ENCODE measurements at regions not wholly inside any gene's neighbourhood (a gene's known extent, or its start where the extent isn't known, plus 50 kb on each side); places are given as distances from the start of the nearest gene placed in this dataset.

GRCh38 chr9:13446938-13447842 lies 167.7 kb upstream of the MPDZ start:
- Histone ChIP-seq H4K20me1 (ENCODE audit: insufficient read depth, low read length) (no peaks in the 10 kb centered on the region), H3K9me2 (ENCODE audit: low read depth, low read length) (no peaks in the 10 kb centered on the region), H3K4me2 (ENCODE audit: low read length) (no peak overlapping the region), H3K4me3 (ENCODE audit: low read depth, low read length, poor library complexity, severe bottlenecking) (no peak overlapping the region), H2AFZ (ENCODE audit: low read length) (no peak overlapping the region), H3K9ac (ENCODE audit: low read length) (no peak overlapping the region), H3K36me3 (ENCODE audit: insufficient read depth, low read length) (no peaks in the 10 kb centered on the region), H3K9me3 (ENCODE audit: low read length) (no peaks in the 10 kb centered on the region), H3K79me2 (ENCODE audit: insufficient read depth, low read length) (no peaks in the 10 kb centered on the region), H3K27ac (ENCODE audit: low read depth, low read length, poor library complexity, severe bottlenecking) (no peak overlapping the region), H3K27me3 (ENCODE audit: insufficient read depth, low read length) (no peaks in the 10 kb centered on the region), H3K4me1 (ENCODE audit: insufficient read depth, low read length, severe bottlenecking) (no peaks in the 10 kb centered on the region), H3F3A (ENCODE audit: insufficient read depth, low read length) (no peaks in the 10 kb centered on the region)
- no peak for TF ChIP-seq EZH2 (IDR thresholded peaks at IDR 0.05; ENCODE audit: borderline replicate concordance, low read length)
- no peak for TF ChIP-seq CTCF (IDR thresholded peaks at IDR 0.05; ENCODE audit: low read length)

- Histone ChIP-seq H2AFZ (ENCODE audit: low read length) (no peak overlapping the region), H4K20me1 (ENCODE audit: insufficient read depth, low read length) (no peaks in the 10 kb centered on the region), H3K9ac (ENCODE audit: low read length) (no peak overlapping the region), H3K27me3 (ENCODE audit: insufficient read depth, low read length) (no peaks in the 10 kb centered on the region), H3K4me3 (ENCODE audit: low read depth, low read length, poor library complexity, severe bottlenecking) (no peak overlapping the region), H3K4me2 (ENCODE audit: low read length) (no peak overlapping the region), H3K79me2 (ENCODE audit: insufficient read depth, low read length) (no peaks in the 10 kb centered on the region), H3K9me2 (ENCODE audit: low read depth, low read length) (no peaks in the 10 kb centered on the region), H3K4me1 (ENCODE audit: insufficient read depth, low read length, severe bottlenecking) (no peaks in the 10 kb centered on the region), H3K27ac (ENCODE audit: low read depth, low read length, poor library complexity, severe bottlenecking) (no peak overlapping the region), H3K36me3 (ENCODE audit: insufficient read depth, low read length) (no peaks in the 10 kb centered on the region), H3F3A (ENCODE audit: insufficient read depth, low read length) (no peaks in the 10 kb centered on the region), H3K9me3 (ENCODE audit: low read length) (no peaks in the 10 kb centered on the region)
- no peak for TF ChIP-seq EZH2 (IDR thresholded peaks at IDR 0.05; ENCODE audit: borderline replicate concordance, low read length)
- TF ChIP-seq CTCF (IDR thresholded peaks at IDR 0.05; ENCODE audit: low read length) = no peak
Observed at GRCh38 chr9:13446286-13446937, 166.9 kb upstream of the MPDZ start.

DNA sequence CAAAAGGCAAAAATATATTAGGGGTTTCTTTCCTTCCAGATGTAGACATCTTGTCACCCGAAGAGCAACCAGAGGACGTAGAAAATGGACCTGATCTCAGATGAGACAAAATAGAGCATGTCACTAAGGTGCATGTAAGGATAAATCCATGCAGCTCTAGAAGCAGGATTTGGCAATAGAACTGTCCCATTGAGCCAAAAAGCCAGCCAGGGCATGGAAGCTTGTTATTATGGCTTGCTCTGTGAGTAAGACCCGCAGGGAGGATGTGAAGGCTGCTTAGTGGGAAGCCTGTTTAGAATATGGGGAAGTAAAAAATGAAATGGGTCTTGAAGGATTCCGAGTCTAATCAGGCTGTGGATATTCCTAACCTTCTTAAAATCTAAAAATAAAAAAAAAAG lies 165.6 kb upstream of the MPDZ start:
- H4K20me1 ChIP-seq (ENCODE audit: insufficient read depth, low read length) = no peaks in the 10 kb centered on the region
- no peak overlapping the region for H3K27ac ChIP-seq (ENCODE audit: low read depth, low read length, poor library complexity, severe bottlenecking)
- H3K36me3 ChIP-seq (ENCODE audit: insufficient read depth, low read length) = no peaks in the 10 kb centered on the region
- H3K9me3 ChIP-seq (ENCODE audit: low read length) = no peaks in the 10 kb centered on the region
- H3K4me2 ChIP-seq (ENCODE audit: low read length) = no peak overlapping the region
- no peaks in the 10 kb centered on the region for H3K27me3 ChIP-seq (ENCODE audit: insufficient read depth, low read length)
- no peaks in the 10 kb centered on the region for H3F3A ChIP-seq (ENCODE audit: insufficient read depth, low read length)
- H2AFZ ChIP-seq (ENCODE audit: low read length) = no peak overlapping the region
- TF ChIP-seq CTCF (IDR thresholded peaks at IDR 0.05; ENCODE audit: low read length) (no peak), EZH2 (IDR thresholded peaks at IDR 0.05; ENCODE audit: borderline replicate concordance, low read length) (no peak)
- no peaks in the 10 kb centered on the region for H3K79me2 ChIP-seq (ENCODE audit: insufficient read depth, low read length)
- H3K4me3 ChIP-seq (ENCODE audit: low read depth, low read length, poor library complexity, severe bottlenecking) = no peak overlapping the region
- no peaks in the 10 kb centered on the region for H3K4me1 ChIP-seq (ENCODE audit: insufficient read depth, low read length, severe bottlenecking)
- H3K9me2 ChIP-seq (ENCODE audit: low read depth, low read length) = no peaks in the 10 kb centered on the region
- H3K9ac ChIP-seq (ENCODE audit: low read length) = no peak overlapping the region
